IPS-18c (cell line): ENCODE measurements at regions not wholly inside any gene's neighbourhood (a gene's known extent, or its start where the extent isn't known, plus 50 kb on each side); places are given as distances from the start of the nearest gene placed in this dataset.
"Not testable (repeated sequence)": the region's sequence is repeated elsewhere in the genome, so short reads cannot be mapped to it uniquely, and the experiment has no call there.

ENCODE experiments used
- H3K4me3 ChIP-seq: 2 replicates; pipeline ENCODE4 v1.7.0; 2013; ENCODE audit warnings: low read depth, mild to moderate bottlenecking, low read length, moderate library complexity; ENCODE audit not compliant: insufficient read depth
- H3K9me3 ChIP-seq: one replicate; pipeline ENCODE4 v1.6.1; 2013; ENCODE audit warnings: mild to moderate bottlenecking, low read length, moderate library complexity; ENCODE audit not compliant: control insufficient read depth, insufficient read depth

DNA sequence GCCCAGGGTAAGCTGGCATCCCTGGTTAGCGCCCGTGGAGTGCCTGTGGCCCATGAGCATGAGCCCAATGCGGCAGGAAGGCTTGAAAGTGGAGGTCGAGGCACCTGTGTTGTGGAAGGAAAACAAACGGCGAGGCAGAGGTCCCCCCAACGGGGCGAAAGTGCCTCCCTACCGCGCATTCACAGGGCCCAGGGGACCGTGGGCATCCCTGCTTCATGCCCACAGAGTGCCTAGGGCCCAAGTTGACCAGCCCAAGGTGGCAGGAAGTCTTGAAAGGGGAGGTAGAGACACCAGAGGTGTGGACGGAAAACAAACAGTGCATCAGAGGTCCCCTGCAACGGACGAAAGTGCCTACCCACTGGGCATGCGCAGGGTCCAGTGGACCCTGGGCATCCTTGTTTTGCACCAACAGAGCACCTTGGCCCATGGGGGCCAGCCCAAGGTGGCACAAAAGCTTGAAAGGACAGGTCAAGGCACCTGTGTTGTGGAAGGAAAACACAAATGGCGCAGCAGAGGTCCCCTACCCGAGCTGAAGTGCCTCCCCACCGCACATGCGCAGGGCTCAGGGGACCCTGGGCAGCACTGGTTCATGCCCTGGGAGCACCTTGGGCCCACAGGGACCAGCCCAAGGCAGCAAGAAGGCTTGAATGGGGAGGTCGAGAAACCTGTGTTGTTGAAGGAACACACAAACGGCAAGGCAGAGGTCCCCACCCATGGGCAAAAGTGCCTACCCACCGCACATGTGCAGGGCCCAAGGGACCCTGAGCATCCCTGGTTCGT lies 377.5 kb downstream of the ALG10 start:
- H3K9me3 ChIP-seq: peaks cover 51% of the 10 kb centered on the region

DNA sequence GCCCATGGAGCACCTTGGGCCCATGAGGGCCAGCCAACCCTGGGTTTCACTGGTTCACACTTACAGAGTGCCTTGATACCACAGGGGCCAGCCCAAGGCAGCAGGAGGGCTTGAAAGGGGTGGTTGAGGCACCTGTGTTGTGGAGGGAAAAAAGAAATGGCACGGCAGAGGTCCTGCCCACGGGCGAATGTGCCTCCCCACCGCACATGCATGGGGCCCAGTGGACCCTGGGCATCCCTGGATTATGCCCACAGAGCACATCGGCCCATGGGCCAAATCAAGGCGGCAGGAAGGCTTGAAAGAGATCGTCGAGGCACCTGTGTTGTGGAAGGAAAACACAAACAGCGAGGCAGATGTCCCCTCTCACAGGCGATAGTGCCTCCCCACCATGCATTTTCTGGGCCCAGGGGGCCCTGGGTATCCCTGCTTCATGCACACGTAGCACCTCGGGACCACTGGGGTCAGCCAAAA lies 378.1 kb downstream of the ALG10 start:
- Histone ChIP-seq H3K9me3 (peaks cover 50% of the 10 kb centered on the region), H3K4me3 (no peak overlapping the region)

More for the DNA sequence above, 377.5 kb downstream of the ALG10 start:
- no peak overlapping the region for H3K4me3 ChIP-seq

DNA sequence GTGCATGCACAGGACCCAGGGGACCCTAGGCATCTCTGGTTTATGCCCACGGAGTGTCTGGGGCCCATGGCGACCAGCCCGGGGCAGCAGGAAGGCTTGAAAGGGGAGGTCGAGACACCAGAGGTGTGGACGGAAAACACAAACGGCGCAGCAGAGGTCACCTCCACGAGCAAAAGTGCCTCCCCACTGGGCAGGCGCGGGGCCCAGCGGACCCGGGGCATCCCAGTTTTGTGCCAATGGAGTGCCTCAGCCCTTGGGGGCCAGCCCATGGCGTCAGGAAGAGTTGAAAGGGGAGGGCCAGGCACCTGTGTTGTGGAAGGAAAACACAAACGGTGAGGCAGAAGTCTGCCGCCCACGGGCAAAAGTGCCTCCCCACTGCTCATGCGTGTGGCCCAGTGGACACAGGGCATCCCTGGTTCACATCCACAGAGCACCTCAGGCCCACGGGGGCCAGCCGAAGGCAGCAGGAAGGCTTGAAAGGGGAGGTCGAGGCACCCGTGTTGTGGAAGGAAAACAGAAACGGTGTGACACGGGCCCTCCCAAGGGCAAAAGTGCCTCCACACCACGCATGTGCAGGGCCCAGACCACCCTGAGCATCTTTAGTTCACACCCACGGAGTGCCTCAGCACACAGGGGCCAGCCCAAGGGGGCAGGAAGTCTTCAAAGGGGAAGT lies 378.8 kb downstream of the ALG10 start:
- Histone ChIP-seq H3K4me3 (no peak overlapping the region), H3K9me3 (peaks cover 50% of the 10 kb centered on the region)

DNA sequence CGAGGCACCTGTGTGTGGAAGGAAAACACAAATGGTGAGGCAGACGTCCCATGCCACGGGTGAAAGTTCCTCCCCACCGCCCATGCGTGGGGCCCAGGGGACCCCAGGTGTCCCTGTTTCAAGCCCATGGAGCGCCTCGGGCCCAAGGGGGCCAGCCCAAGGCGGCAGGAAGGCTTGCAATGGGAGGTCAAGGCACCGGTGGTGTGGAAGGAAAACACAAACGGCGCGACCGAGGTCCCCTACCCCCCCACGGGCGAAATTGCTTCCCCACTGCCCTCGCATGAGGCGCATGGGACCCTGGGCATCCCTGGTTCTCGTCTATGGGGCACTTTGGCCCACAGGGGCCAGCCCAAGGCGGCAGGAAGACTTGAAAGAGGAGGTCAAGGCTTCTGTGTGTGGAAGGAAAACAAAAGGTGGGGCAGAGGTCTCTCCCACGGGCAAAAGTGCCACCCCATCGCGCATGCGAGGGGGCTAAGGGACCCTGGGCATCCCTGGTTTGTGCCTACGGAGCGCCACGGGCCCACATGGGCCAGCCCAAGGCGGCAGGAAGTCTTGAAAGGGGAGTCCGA lies 379.4 kb downstream of the ALG10 start:
- peak overlapping the region; percentile 15; the same call in 1 of the 2 replicates for H3K4me3 ChIP-seq
- H3K9me3 ChIP-seq: peaks cover 53% of the 10 kb centered on the region

DNA sequence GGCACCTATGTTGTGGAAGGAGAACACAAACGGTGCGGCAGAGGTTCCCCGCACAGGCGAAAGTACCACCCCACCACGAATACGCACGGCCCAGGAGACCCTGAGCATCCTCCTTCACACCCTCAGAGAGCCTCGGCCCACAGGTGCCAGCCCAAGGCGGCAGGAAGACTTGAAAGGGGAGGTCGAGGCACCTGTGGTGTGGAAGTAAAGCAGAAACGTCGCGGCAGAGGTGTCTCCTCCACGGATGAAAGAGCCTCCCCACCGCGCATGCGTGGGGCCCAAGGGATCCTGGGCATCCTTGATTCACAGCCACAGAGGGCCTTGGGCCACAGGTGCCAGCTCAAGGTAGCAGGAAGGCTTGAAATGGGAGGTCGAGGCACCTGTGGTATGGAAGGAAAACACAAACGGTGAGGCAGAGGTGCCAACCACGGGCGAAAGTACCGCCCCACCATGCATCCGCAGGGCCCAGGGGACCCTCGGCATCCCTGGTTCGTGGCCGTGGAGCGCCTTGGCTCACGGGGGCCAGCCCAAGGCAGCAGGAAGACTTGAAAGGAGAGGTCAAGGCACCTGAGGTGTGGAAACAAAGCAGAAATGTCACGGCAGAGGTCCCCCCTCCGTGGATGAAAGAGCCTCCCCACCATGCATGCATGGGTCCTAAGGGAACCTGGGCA lies 380.1 kb downstream of the ALG10 start:
- H3K9me3 ChIP-seq: peaks cover 50% of the 10 kb centered on the region
- H3K4me3 ChIP-seq: peak overlapping the region; percentile 15; the same call in 1 of the 2 replicates

DNA sequence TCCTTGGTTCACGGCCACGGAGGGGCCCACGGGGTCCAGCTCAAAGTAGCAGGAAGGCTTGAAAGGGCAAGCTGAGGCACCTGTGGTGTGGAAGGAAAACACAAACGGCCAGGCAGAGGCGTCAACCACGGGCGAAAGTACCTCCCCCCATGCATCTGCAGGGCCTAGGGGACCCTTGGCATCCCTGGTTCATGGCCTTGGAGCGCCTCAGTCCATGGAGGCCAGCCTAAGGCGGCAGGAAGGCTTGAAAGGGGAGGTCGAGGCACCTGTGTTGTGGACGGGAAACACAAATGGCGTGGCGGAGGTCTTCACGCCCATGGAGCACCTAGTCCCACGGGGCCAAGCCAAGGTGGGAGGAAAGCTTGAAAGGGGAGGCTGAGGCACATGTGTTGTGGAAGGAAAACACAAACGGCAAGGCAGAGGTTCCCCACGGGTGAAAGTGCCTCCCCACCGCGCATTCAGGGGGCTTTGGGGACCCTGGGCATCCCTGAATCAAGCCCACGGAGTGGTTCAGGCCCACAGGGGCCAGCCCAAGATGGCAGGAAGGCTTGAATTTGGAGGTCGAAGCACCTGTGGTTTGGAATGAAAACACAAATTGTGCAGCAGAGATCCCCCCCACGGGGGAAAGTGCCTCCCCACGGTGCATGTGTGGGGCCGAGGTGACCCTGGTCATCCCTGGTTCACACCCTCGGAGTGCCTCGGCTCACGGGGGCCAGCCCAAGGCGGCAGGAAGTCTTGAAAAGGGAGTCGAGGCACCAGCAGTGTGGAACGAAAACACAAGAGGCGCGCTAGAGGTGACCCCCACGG lies 380.8 kb downstream of the ALG10 start:
- Histone ChIP-seq H3K4me3 (no peak overlapping the region), H3K9me3 (peaks cover 51% of the 10 kb centered on the region)

DNA sequence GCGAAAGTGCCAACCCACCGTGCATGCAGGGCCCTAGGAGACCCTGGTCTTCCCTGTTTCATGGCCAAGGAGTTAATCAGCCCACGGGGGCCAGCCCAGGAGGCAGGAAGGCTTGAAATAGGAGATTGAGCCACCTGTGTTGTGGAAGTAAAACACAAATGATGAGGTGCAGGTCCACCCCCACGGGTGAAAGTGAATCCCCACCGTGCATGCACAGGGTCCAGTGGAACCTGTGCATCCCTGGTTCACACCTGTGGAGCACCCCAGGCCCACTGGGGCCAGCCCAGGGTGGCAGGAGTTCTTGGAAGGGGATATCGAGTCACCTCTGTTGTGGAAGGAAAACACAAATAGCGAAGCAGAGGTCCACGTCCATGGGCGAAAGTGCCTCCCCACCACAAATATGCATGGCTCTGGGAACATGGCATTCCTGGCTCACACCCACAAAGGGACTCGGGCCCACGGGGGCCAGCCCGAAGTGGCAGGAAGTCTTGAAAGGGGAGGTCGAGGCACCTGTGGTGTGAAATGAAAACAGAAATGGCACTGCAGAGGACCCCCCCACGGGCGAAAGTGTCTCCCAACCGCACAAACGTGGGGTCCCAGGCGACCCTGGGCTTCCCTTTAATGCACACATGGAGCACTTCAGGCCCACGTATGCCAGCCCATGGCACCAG lies 381.5 kb downstream of the ALG10 start:
- H3K4me3 ChIP-seq: no peak overlapping the region
- H3K9me3 ChIP-seq: peaks cover 44% of the 10 kb centered on the region

DNA sequence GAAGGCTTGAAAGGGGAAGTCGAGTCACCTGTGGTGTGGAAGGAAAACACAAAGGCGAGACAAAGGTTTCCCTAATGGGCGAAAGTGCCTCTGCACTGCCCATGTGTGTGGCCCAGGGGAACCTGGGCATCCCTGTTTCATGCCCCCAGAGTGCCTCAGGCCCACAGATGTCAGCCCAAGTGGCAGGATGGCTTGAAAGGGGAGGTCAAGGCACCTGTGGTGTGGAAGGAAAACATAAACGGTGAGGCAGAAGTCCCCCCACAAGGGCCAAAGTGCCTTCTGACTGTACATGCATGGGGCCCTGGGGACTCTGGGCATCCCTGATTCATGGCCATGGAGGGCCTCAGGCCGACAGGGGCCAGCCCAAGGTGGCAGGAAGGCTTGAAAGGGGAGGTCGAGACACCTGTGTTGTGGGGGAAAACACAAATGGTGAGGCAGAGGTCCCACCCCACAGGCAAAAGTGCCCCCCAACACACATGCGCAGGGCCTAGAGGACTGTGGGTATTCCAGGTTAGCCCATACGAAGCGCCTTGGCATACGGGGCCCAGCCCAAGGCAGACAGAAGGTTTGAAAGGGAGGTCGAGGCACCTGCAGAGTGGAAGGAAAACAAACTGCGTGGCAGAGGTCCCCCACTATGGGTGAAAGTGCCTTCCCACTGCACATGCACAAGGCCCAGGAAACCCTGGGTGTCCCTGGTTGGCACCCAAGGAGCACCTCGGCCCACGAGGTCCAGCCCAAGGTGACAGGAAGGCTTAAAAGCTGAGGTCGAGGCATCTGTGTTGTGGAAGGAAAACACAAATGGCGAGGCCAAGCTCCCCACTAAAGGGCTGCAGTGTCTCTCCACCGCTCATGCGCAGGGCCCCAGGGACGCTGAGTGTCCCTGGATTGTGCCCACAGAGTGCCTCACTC lies 382.3 kb downstream of the ALG10 start:
- Histone ChIP-seq H3K9me3 (peaks cover 41% of the 10 kb centered on the region), H3K4me3 (peak overlapping the region; percentile 9; the same call in 1 of the 2 replicates)

DNA sequence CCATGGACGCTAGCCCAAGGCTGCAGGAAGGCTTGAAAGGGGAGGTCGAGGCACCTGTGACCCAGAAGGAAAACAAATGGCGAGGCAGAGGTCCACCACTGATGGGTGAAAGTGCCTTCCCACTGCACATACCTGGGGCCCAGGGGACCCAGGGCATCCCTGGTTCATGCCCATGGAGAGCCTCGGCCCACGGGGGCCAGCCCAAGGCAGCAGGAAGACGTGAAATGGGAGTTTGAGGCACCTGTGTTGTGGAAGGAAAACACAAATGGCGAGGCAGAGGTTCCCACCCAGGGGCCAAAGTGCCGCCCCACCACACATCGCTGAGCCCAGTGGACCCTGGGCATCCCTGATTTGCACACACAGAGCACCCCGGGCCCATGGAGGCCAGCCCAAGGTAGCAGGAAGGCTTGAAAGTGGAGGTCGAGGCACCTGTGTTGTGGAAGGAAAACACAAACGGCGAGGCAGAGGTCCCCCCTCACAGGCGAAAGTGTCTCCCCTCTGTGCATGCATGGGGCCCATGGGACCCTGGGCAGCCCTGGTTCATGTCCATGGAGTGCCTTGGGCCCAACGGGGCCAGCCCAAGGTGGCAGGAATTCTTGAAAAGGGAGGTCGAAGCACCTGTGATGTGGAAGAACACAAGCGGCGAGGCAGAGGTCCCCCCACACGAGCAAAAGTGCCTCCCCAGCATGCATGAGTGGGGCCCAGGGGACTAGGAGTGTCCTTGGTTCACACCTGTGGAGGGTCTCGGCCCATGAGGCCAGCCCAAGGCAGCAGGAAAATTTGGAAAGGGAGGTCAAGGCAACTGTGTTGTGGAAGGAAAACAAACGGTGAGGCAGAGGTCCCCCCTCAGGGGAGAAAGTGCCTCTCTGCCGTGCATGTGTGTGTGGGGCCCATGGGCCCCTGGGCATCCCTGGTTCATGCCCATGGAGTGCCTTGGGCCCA lies 383.3 kb downstream of the ALG10 start:
- peak overlapping the region; percentile 9; the same call in 1 of the 2 replicates for H3K4me3 ChIP-seq
- peaks cover 34% of the 10 kb centered on the region for H3K9me3 ChIP-seq

DNA sequence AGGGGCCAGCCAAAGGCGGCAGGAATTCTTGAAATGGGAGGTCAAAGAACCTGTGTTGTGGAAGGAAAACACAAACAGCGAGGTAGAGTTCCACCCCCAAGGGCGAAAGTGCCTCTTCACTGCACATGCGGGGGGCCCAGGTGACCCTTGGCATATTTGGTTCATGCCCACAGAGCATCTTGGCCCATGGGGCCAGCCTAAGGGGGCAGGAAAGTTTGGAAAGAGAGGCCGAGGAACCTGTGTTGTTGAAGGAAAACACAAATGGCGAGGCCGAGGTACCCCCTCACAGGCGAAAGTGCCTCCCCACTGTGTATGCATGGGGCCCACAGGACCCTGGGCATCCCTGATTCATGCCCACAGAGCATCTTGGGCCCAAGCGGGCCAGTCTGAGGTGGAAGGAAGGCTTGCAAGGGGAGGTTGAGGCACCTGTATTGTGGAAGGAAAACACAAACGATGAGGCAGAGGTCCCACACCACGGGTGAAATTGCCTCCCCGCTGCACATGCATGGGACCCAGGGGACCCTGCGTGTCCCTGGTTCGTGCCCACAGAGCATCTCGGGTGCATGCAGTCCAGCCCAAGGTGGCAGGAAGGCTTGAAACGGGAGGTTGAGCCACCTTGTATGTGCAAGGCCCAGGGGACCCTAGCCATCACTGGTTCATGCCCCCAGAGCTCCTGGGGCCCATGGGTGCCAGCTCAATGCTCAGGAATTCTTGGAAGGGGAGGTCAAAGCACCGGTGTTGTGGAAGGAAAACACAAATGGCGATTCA lies 384.1 kb downstream of the ALG10 start:
- peak overlapping the region; percentile 9; the same call in 1 of the 2 replicates for H3K4me3 ChIP-seq
- peaks cover 31% of the 10 kb centered on the region for H3K9me3 ChIP-seq

DNA sequence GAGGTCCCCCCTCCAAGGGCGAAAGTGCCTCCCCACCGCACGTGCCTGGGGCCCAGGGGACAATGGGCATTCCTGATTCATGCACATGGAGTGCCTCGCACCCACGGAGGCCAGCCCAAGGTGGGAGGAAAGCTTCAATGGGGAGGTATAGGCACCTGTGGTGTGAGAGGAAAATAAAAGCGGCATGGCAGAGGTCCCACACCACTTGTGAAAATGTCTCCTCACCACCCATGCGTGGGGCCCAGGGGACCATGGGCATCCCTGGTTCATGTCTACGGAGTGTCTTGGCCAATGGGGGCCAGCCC lies 384.7 kb downstream of the ALG10 start:
- H3K9me3 ChIP-seq: peaks cover 28% of the 10 kb centered on the region
- peak overlapping the region; percentile 9; the same call in 1 of the 2 replicates for H3K4me3 ChIP-seq

DNA sequence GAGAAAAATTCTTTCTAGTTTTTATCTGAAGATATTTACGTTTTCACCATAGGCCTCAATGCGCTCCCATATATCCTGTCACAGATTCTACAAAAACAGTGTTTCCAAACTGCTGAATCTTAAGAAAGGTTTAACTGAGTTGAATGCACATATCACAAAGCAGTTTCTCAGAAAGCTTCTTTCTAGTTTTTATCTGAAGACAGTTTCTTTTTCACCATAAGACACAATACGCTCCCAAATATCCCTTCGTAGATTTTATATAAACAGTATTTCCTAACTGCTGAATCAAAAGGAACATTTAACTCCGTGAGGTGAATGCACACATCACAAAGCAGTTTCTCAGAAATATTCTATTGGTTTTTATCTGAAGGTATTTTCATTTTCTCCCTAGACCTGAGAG lies 385.5 kb downstream of the ALG10 start:
- peaks cover 23% of the 10 kb centered on the region for H3K9me3 ChIP-seq
- no peak overlapping the region for H3K4me3 ChIP-seq

DNA sequence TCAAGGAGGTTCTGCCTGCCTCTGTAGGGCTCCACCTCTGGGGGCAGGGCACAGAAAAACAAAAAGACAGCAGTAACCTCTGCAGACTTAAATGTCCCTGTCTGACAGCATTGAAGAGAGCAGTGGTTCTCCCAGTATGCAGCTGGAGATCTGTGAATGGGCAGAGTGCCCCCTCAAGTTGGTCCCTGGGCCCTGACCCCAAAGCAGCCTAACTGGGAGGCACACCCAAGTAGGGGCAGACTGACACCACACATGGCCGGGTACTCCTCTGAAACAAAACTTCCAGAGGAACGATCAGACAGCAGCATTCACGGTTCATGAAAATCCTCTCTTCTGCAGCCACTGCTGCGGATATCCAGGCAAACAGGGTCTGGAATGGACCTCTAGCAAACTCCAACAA lies 409.2 kb downstream of the ALG10 start:
- H3K4me3 ChIP-seq, H3K9me3 ChIP-seq: not testable (repeated sequence)
